GM23248 (cell line): ENCODE measurements at regions not wholly inside any gene's neighbourhood (a gene's known extent, or its start where the extent isn't known, plus 50 kb on each side); places are given as distances from the start of the nearest gene placed in this dataset.

ENCODE experiments used
- EZH2 ChIP-seq: fragments of 200-600 bp; sonication (generic); IDR thresholded peaks from 2 replicates; pipeline ENCODE4 v1.6.1; 2018; ENCODE audit warnings: antibody characterized with exemption, mild to moderate bottlenecking; ENCODE audit not compliant: insufficient read depth, poor library complexity, severe bottlenecking
- EZH2phosphoT487 ChIP-seq: fragments of 200-600 bp; sonication (generic); IDR thresholded peaks from 2 replicates; pipeline ENCODE4 v1.6.1; 2018; ENCODE audit warnings: antibody characterized with exemption, moderate library complexity, mild to moderate bottlenecking, low read depth; ENCODE audit not compliant: insufficient read depth

GRCh38 chr11:71198823-71199165 lies 53.6 kb downstream of the SHANK2 start:
- TF ChIP-seq EZH2phosphoT487 (no peak), EZH2 (no peak)
